Astrocyte (in vitro differentiated cells and primary cell): ENCODE measurements at regions not wholly inside any gene's neighbourhood (a gene's known extent, or its start where the extent isn't known, plus 50 kb on each side); places are given as distances from the start of the nearest gene placed in this dataset.
A peak's percentile ranks its signal among the peaks of the same experiment; 100 is the strongest.

Experiments
- DNase-seq: peaks from one replicate; pipeline ENCODE4 v3.0.0-alpha.2; 2010; ENCODE audit warnings: low read depth
- FAIRE-seq: peaks from 2 replicates; lab custom pipeline; 2011; peaks lifted over from hg19 to GRCh38; lab: Jason Lieb, UNC
- H2AFZ ChIP-seq: 2 replicates; pipeline ENCODE4 v1.6.0; 2012; ENCODE audit warnings: low read depth, low read length, inconsistent platforms
- H3K27ac ChIP-seq: 2 replicates; pipeline ENCODE4 v1.5.1; 2011; ENCODE audit warnings: low read depth, low read length, inconsistent platforms
- H3K27me3 ChIP-seq: 2 replicates; pipeline ENCODE4 v1.6.0; 2011; ENCODE audit warnings: low read length, inconsistent platforms; ENCODE audit not compliant: insufficient read depth
- H3K36me3 ChIP-seq: 2 replicates; pipeline ENCODE4 v1.5.1; 2011; ENCODE audit warnings: low read length, inconsistent platforms; ENCODE audit not compliant: insufficient read depth
- H3K4me1 ChIP-seq: 2 replicates; pipeline ENCODE4 v1.5.1; 2011; ENCODE audit warnings: low read length, inconsistent platforms; ENCODE audit not compliant: insufficient read depth
- H3K4me2 ChIP-seq: 2 replicates; pipeline ENCODE4 v1.6.0; 2012; ENCODE audit warnings: low read length, inconsistent platforms
- H3K4me3 ChIP-seq: 2 replicates; pipeline ENCODE4 v1.5.1; 2011; ENCODE audit warnings: low read depth, mild to moderate bottlenecking, low read length, inconsistent platforms; ENCODE audit not compliant: insufficient read depth
- H3K79me2 ChIP-seq: 2 replicates; pipeline ENCODE4 v1.6.0; 2012; ENCODE audit warnings: mild to moderate bottlenecking, low read length, inconsistent platforms; ENCODE audit not compliant: insufficient read depth
- H3K9ac ChIP-seq: 2 replicates; pipeline ENCODE4 v1.6.0; 2012; ENCODE audit warnings: mild to moderate bottlenecking, low read length, inconsistent platforms
- H3K9me3 ChIP-seq: 2 replicates; pipeline ENCODE4 v1.5.1; 2012; ENCODE audit warnings: low read depth, mild to moderate bottlenecking, low read length, inconsistent platforms; ENCODE audit not compliant: insufficient read depth
- H4K20me1 ChIP-seq: 2 replicates; pipeline ENCODE4 v1.6.0; 2012; ENCODE audit warnings: low read length, inconsistent platforms; ENCODE audit not compliant: insufficient read depth
- H3K27ac Mint-ChIP-seq: one replicate; pipeline ENCODE4 v1.8.0; 2021; ENCODE audit warnings: mild to moderate bottlenecking, mixed read lengths; ENCODE audit not compliant: unreplicated experiment
- H3K27me3 Mint-ChIP-seq: one replicate; pipeline ENCODE4 v1.8.0; 2021; ENCODE audit warnings: low read depth, mixed read lengths; ENCODE audit not compliant: unreplicated experiment
- H3K36me3 Mint-ChIP-seq: one replicate; pipeline ENCODE4 v1.8.0; 2021; ENCODE audit warnings: low read depth, mixed read lengths; ENCODE audit not compliant: unreplicated experiment
- H3K4me1 Mint-ChIP-seq: one replicate; pipeline ENCODE4 v1.8.0; 2021; ENCODE audit warnings: low read depth, mixed read lengths; ENCODE audit not compliant: unreplicated experiment
- H3K4me3 Mint-ChIP-seq: one replicate; pipeline ENCODE4 v1.8.0; 2021; ENCODE audit warnings: mild to moderate bottlenecking, moderate library complexity, mixed read lengths; ENCODE audit not compliant: unreplicated experiment
- H3K9me3 Mint-ChIP-seq: one replicate; pipeline ENCODE4 v1.8.0; 2021; ENCODE audit warnings: mild to moderate bottlenecking, mixed read lengths; ENCODE audit not compliant: unreplicated experiment
- CTCF ChIP-seq: IDR thresholded peaks from 2 replicates; pipeline ENCODE4 v1.5.1; 2011; ENCODE audit warnings: low read depth, mild to moderate bottlenecking, inconsistent platforms, low read length, moderate library complexity; ENCODE audit not compliant: insufficient read depth
- EZH2 ChIP-seq: IDR thresholded peaks from 2 replicates; pipeline ENCODE4 v1.6.1; 2012; ENCODE audit warnings: mild to moderate bottlenecking, low read length, inconsistent platforms; ENCODE audit not compliant: insufficient read depth

- Histone ChIP-seq H3K9me3 (no peaks in the 10 kb centered on the region), H3K4me2 (no peak overlapping the region), H3K36me3 (no peaks in the 10 kb centered on the region), H3K4me3 (no peak overlapping the region), H3K4me1 (no peaks in the 10 kb centered on the region), H3K9ac (no peak overlapping the region), H3K27ac (no peak overlapping the region), H3K27me3 (no peaks in the 10 kb centered on the region), H4K20me1 (no peaks in the 10 kb centered on the region), H2AFZ (no peak overlapping the region), H3K79me2 (no peaks in the 10 kb centered on the region)
- no peaks in the 10 kb centered on the region for H3K4me1 Mint-ChIP-seq
- H3K27me3 Mint-ChIP-seq, result no peaks in the 10 kb centered on the region
- no peak overlapping the region for H3K27ac Mint-ChIP-seq
- DNase-seq (no peak), FAIRE-seq (peak; percentile 91)
- H3K9me3 Mint-ChIP-seq, result no peaks in the 10 kb centered on the region
- no peak overlapping the region for H3K4me3 Mint-ChIP-seq
- no peaks in the 10 kb centered on the region for H3K36me3 Mint-ChIP-seq
- TF ChIP-seq CTCF, result no peak
- no peak for TF ChIP-seq EZH2
Observed at GRCh38 chrX:13495232-13495631, 74.2 kb upstream of the EGFL6 start.

- no peaks in the 10 kb centered on the region for H3K27me3 Mint-ChIP-seq
- TF ChIP-seq EZH2, result no peak
- Histone ChIP-seq H3K9ac (no peak overlapping the region), H2AFZ (no peak overlapping the region), H3K27ac (no peak overlapping the region), H3K4me2 (no peak overlapping the region), H3K4me3 (no peak overlapping the region), H3K79me2 (no peaks in the 10 kb centered on the region), H3K4me1 (peaks cover 3% of the 10 kb centered on the region), H3K27me3 (no peaks in the 10 kb centered on the region), H4K20me1 (no peaks in the 10 kb centered on the region), H3K36me3 (no peaks in the 10 kb centered on the region), H3K9me3 (no peaks in the 10 kb centered on the region)
- no peak overlapping the region for H3K4me3 Mint-ChIP-seq
- H3K36me3 Mint-ChIP-seq, result no peaks in the 10 kb centered on the region
- no peak for DNase-seq
- peak; percentile 32 for FAIRE-seq
- no peaks in the 10 kb centered on the region for H3K9me3 Mint-ChIP-seq
- no peaks in the 10 kb centered on the region for H3K4me1 Mint-ChIP-seq
- no peak overlapping the region for H3K27ac Mint-ChIP-seq
Observed at GRCh38 chrX:13494562-13494961, 74.8 kb upstream of the EGFL6 start.

GRCh38 chrX:13493659-13494058, 75.7 kb upstream of the EGFL6 start:
- no peak overlapping the region for H3K4me3 Mint-ChIP-seq
- Histone ChIP-seq H4K20me1 (no peaks in the 10 kb centered on the region), H3K27me3 (no peaks in the 10 kb centered on the region), H3K9ac (no peak overlapping the region), H2AFZ (no peak overlapping the region), H3K27ac (no peak overlapping the region), H3K36me3 (no peaks in the 10 kb centered on the region), H3K9me3 (no peaks in the 10 kb centered on the region), H3K79me2 (no peaks in the 10 kb centered on the region), H3K4me2 (no peak overlapping the region), H3K4me3 (no peak overlapping the region), H3K4me1 (peaks cover 12% of the 10 kb centered on the region)
- H3K27ac Mint-ChIP-seq, result no peak overlapping the region
- FAIRE-seq (no peak), DNase-seq (no peak)
- TF ChIP-seq EZH2 (no peak), CTCF (no peak)
- no peaks in the 10 kb centered on the region for H3K9me3 Mint-ChIP-seq
- no peaks in the 10 kb centered on the region for H3K27me3 Mint-ChIP-seq
- no peaks in the 10 kb centered on the region for H3K36me3 Mint-ChIP-seq
- H3K4me1 Mint-ChIP-seq, result peaks cover 6% of the 10 kb centered on the region
